GM23338 (cell line): ENCODE measurements at regions not wholly inside any gene's neighbourhood (a gene's known extent, or its start where the extent isn't known, plus 50 kb on each side); places are given as distances from the start of the nearest gene placed in this dataset.

Experiments
- CREB1 ChIP-seq: fragments of 250-450 bp; sonication (Bioruptor Pico); IDR thresholded peaks from 2 replicates; pipeline ENCODE4 v1.5.0; 2020; ENCODE audit warnings: low read depth, mild to moderate bottlenecking, moderate library complexity
- CTCF ChIP-seq, 2 experiments: fragments of 200-600 bp in 1 of 2; sonication (generic) in 1 of 2; conservative IDR thresholded peaks; 2 replicates each; pipeline versions ENCODE4 v1.5.1 to v1.6.1; 2016 to 2017; ENCODE audit warnings: antibody characterized with exemption in 2 of 2, low read depth in 2 of 2, mild to moderate bottlenecking in 2 of 2, moderate library complexity in 1 of 2
- ETS1 ChIP-seq: IDR thresholded peaks from 2 replicates; pipeline ENCODE4 v1.6.1; 2016; ENCODE audit warnings: antibody characterized with exemption
- EZH2 ChIP-seq: fragments of 200-600 bp; sonication (generic); IDR thresholded peaks from one replicate; pipeline ENCODE4 v1.8.0; 2017; ENCODE audit warnings: antibody characterized with exemption, mild to moderate bottlenecking, low read depth; ENCODE audit not compliant: unreplicated experiment
- EZH2phosphoT487 ChIP-seq: fragments of 200-600 bp; sonication (generic); IDR thresholded peaks from one replicate; pipeline ENCODE4 v1.8.1; 2018; ENCODE audit warnings: antibody characterized with exemption; ENCODE audit not compliant: unreplicated experiment
- JUNB ChIP-seq: IDR thresholded peaks from one replicate; pipeline ENCODE4 v1.6.1; 2016; ENCODE audit warnings: antibody characterized with exemption; ENCODE audit not compliant: unreplicated experiment
- NANOG ChIP-seq: IDR thresholded peaks from 2 replicates; pipeline ENCODE4 v1.6.1; 2016; ENCODE audit warnings: antibody characterized with exemption, borderline replicate concordance
- POLR2AphosphoS5 ChIP-seq: IDR thresholded peaks from 2 replicates; pipeline ENCODE4 v1.6.1; 2016; ENCODE audit warnings: antibody characterized with exemption, low read depth
- REST ChIP-seq: IDR thresholded peaks from one replicate; pipeline ENCODE4 v1.6.1; 2018; ENCODE audit warnings: antibody characterized with exemption; ENCODE audit not compliant: unreplicated experiment
- STAT1 ChIP-seq: IDR thresholded peaks from one replicate; pipeline ENCODE4 v1.6.1; 2016; ENCODE audit warnings: antibody characterized with exemption; ENCODE audit not compliant: unreplicated experiment
- ZNF114 ChIP-seq: fragments of 250-450 bp; sonication (Bioruptor Pico); IDR thresholded peaks from 2 replicates; pipeline ENCODE4 v1.5.0; 2020; ENCODE audit warnings: mild to moderate bottlenecking, moderate library complexity
- ZNF462 ChIP-seq: fragments of 250-450 bp; sonication (Bioruptor Pico); IDR thresholded peaks from 2 replicates; pipeline ENCODE4 v1.5.0; 2020; ENCODE audit warnings: mild to moderate bottlenecking, moderate library complexity

GRCh38 chr20:53839423-53840176, 230.8 kb downstream of the BCAS1 start:
- TF ChIP-seq EZH2phosphoT487 (no peak), CTCF (conservative IDR thresholded peaks at IDR 0.05; ENCODE audit: low read depth in 2 of 2) (no peak), POLR2AphosphoS5 (no peak), EZH2 (no peak), ZNF114 (CRISPR knock-in tag) (no peak), ETS1 (no peak), CREB1 (CRISPR knock-in tag) (no peak), JUNB (no peak), REST (no peak), STAT1 (no peak), ZNF462 (CRISPR knock-in tag) (no peak), NANOG (no peak)
